ENCODE measurements at regions not wholly inside any gene's neighbourhood (a gene's known extent, or its start where the extent isn't known, plus 50 kb on each side); places are given as distances from the start of the nearest gene placed in this dataset.

GRCh38 chr1:175803413-175803812 lies 60.0 kb upstream of the TNR start:
- Histone ChIP-seq H3K27me3 (ENCODE audit: insufficient read depth, low read length) (peaks cover 28% of the 10 kb centered on the region), H3K4me2 (ENCODE audit: low read length) (no peak overlapping the region), H3K9ac (ENCODE audit: low read length) (no peak overlapping the region), H3K4me3 (replicated peaks in 1 of 2; ENCODE audit: low read depth in 1 of 2, low read length in 2 of 2) (no peak overlapping the region), H3K4me1 (ENCODE audit: control insufficient read depth in 1 of 2, insufficient read depth in 2 of 2, low read length in 2 of 2) (no peaks in the 10 kb centered on the region), H3K27ac (ENCODE audit: low read depth, low read length) (no peak overlapping the region), H3K9me3 (ENCODE audit: control insufficient read depth in 1 of 2, insufficient read depth in 1 of 2, low read depth in 1 of 2, low read length in 2 of 2) (no peaks in the 10 kb centered on the region), H3K79me2 (ENCODE audit: insufficient read depth, low read length) (no peaks in the 10 kb centered on the region), H3K36me3 (ENCODE audit: control insufficient read depth in 1 of 2, insufficient read depth in 2 of 2, low read length in 2 of 2) (no peaks in the 10 kb centered on the region), H2AFZ (ENCODE audit: low read depth, low read length, poor library complexity, severe bottlenecking) (no peak overlapping the region), H4K20me1 (ENCODE audit: insufficient read depth) (no peaks in the 10 kb centered on the region), H3K9me2 (ENCODE audit: insufficient read depth) (no peaks in the 10 kb centered on the region)
- RAD21 ChIA-PET (ENCODE audit: low non-redundant PET in 1 of 2, low total read pairs in 2 of 2, uncharacterized antibody in 2 of 2, unreplicated experiment in 2 of 2): no interaction called here
- ATAC-seq (no peak), DNase-seq (ENCODE audit: low read depth, low spot score) (no peak)
- CTCF ChIA-PET: no interaction called here
- intact Hi-C loops (cut with micrococcal nuclease): no loop called here
- POLR2A ChIA-PET: no interaction called here
- BruUV-seq (replicated peaks): no TSS peak
- TF ChIP-seq MAX (IDR thresholded peaks at IDR 0.05): no peak
- TF ChIP-seq CEBPB (IDR thresholded peaks at IDR 0.05; ENCODE audit: low read depth): no peak
- TF ChIP-seq SRF (IDR thresholded peaks at IDR 0.05; ENCODE audit: low read depth): no peak
- TF ChIP-seq ZFX (IDR thresholded peaks at IDR 0.05): no peak
- TF ChIP-seq CBX3 (IDR thresholded peaks at IDR 0.05; ENCODE audit: low read depth): no peak
- TF ChIP-seq POLR2A (IDR thresholded peaks at IDR 0.05; ENCODE audit: borderline replicate concordance, extremely low read depth, insufficient read depth, insufficient read length): no peak
- no peak for TF ChIP-seq YY1 (IDR thresholded peaks at IDR 0.05; ENCODE audit: extremely low read depth, insufficient replicate concordance, low read depth, low read length)
- no peak for TF ChIP-seq ATF3 (IDR thresholded peaks at IDR 0.05)
- TF ChIP-seq TCF7L2 (IDR thresholded peaks at IDR 0.05; ENCODE audit: borderline replicate concordance, extremely low read depth, insufficient read depth, insufficient read length): no peak
- no peak for TF ChIP-seq SIN3A (IDR thresholded peaks at IDR 0.05; ENCODE audit: low read depth)
- no peak for TF ChIP-seq EZH2 (IDR thresholded peaks at IDR 0.05)
- TF ChIP-seq EGR1 (IDR thresholded peaks at IDR 0.05; ENCODE audit: low read depth): no peak
- no peak for TF ChIP-seq ELF1 (IDR thresholded peaks at IDR 0.05; ENCODE audit: borderline replicate concordance, low read depth)
- no peak for TF ChIP-seq EZH2phosphoT487 (IDR thresholded peaks at IDR 0.05; ENCODE audit: borderline replicate concordance)
- TF ChIP-seq RAD21 (IDR thresholded peaks at IDR 0.05; ENCODE audit: low read depth): no peak
- TF ChIP-seq SP1 (IDR thresholded peaks at IDR 0.05; ENCODE audit: low read depth): no peak
- no peak for TF ChIP-seq FOSL1 (IDR thresholded peaks at IDR 0.05; ENCODE audit: low read depth)
- no peak for TF ChIP-seq ZNF274 (IDR thresholded peaks at IDR 0.05; ENCODE audit: low read depth, low read length)
